GM21737 (cell line): ENCODE measurements at regions not wholly inside any gene's neighbourhood (a gene's known extent, or its start where the extent isn't known, plus 50 kb on each side); places are given as distances from the start of the nearest gene placed in this dataset.
"Not testable (repeated sequence)": the region's sequence is repeated elsewhere in the genome, so short reads cannot be mapped to it uniquely, and the experiment has no call there.

ENCODE experiments used
- ATAC-seq: cut with Tn5 transposase; IDR thresholded peaks from one replicate; pipeline ENCODE4 v1.9.1; 2021; ENCODE audit warnings: mild to moderate bottlenecking, moderate library complexity; ENCODE audit not compliant: unreplicated experiment

GRCh38 chr2:72078773-72079172 lies 68.9 kb downstream of the CYP26B1 start:
- ATAC-seq, result no peak

DNA sequence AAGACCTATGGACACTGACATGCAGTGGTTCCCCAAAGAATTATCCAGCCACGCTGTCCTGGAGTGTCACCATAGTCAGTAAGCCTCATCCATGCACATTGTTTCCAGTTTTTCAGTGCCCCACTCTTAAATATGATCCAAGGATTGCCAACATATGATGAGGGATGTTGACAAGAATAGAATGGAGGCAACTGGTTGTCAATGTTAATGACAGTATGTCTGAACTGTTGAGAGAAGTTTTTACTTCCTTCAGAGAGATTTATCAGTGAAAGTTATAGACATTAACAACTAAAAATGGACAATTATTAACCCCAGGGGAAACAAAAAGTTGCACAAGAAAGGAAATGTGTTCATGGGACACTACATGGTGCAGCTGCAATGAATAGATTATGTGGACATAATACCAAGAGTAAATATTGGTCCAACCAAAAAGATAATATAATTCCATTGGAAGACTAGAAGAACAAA lies 69.9 kb downstream of the CYP26B1 start:
- no peak for ATAC-seq

GRCh38 chr2:72073373-72073772 lies 74.3 kb downstream of the CYP26B1 start:
- not testable (repeated sequence) for ATAC-seq

DNA sequence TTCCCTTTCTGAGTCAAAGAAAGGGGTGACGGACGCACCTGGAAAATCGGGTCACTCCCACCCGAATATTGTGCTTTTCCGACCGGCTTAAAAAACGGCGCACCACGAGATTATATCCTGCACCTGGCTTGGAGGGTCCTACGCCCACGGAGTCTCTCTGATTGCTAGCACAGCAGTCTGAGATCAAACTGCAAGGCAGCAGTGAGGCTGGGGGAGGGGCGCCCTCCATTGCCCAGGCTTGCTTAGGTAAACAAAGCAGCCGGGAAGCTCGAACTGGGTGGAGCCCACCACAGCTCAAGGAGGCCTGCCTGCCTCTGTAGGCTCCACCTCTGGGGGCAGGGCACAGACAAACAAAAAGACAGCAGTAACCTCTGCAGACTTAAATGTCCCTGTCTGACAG lies 83.5 kb downstream of the CYP26B1 start:
- not testable (repeated sequence) for ATAC-seq

DNA sequence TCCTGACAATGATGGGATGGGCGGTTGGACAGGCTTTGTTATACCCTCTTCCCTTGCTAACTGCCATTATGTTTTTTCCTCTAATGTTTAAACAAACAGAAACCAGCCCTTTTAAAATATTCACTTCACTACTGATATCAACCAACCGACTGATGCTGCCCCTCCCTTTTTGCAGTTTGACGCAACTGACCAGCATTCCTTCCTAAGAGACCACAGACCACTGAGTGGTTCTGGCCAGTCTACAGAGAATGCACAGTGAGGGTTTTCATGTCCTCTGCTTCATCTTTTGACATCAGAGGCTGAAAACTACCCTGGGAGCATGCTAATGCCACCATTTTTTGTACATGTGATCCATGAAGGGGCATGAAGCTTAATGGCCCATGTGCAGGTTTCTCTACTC lies 85.3 kb downstream of the CYP26B1 start:
- ATAC-seq, result no peak

DNA sequence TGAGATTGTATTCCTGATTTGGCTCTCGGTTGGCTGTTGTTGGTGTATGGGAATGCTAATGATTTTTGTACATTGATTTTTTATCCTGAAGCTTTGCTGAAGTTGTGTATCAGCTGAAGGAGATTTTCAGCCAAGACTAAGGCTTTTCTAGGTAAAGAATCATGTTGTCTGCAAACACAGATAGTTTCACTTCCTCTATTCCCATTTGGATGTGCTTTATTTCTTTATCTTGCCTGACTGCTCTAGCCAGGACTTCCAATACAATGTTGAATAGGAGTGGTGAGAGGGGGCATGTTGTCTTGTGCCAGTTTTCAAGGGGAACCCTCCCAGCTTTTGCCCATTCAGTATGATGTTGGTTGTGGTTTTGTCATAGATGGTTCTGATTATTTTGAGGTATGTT lies 90.4 kb downstream of the CYP26B1 start:
- no peak for ATAC-seq

- no peak for ATAC-seq
Observed at GRCh38 chr2:72051971-72052505, 95.6 kb downstream of the CYP26B1 start.

GRCh38 chr2:72051204-72051603 lies 96.5 kb downstream of the CYP26B1 start:
- ATAC-seq, result no peak

- no peak for ATAC-seq
Observed at GRCh38 chr2:72050734-72051133, 96.9 kb downstream of the CYP26B1 start.

- no peak for ATAC-seq
Observed at GRCh38 chr2:72048881-72049477, 98.7 kb downstream of the CYP26B1 start.

DNA sequence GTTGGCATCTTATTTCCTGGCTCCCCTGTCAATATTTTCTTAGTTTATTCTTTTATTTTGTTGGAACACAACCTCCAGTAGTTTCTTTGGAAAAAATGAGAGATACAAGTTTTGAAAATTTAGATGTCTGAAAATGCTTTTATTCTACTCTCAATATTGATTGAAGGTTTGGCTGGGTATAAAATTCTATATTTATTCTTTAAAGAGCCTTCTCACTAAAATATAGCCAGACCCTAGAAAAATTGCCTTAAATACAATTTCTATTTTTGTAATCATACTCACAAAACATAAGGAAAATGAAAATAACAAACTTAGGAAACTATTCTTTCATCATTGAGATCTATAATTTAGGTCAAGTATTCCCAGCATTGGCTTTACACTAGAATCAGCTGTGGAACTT lies 103.7 kb downstream of the CYP26B1 start:
- ATAC-seq, result no peak

DNA sequence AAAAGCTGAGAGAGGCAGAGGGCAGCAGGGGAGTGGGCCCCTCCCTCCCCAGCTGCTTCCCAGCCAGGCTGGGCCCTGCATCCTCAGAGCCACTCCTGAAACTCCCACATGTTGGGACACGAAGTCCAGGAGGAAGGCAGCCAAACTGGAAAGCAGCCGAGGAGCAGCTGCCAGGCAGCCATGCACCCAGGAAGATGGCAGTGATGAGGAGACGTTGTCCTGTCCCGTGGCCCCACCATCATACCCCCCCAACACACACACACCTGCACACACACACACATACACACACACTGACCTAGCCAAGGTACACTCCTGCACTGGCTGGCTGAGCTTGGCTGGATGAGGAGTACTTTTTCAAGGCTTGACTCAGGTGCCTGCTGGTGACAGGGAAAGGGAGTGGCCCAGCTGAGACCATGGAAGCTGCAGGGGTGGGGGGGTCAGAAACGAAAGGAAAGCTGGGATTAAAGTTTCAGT lies 106.0 kb downstream of the CYP26B1 start:
- no peak for ATAC-seq

- no peak for ATAC-seq
Observed at GRCh38 chr2:72040629-72041571, 106.8 kb downstream of the CYP26B1 start.

DNA sequence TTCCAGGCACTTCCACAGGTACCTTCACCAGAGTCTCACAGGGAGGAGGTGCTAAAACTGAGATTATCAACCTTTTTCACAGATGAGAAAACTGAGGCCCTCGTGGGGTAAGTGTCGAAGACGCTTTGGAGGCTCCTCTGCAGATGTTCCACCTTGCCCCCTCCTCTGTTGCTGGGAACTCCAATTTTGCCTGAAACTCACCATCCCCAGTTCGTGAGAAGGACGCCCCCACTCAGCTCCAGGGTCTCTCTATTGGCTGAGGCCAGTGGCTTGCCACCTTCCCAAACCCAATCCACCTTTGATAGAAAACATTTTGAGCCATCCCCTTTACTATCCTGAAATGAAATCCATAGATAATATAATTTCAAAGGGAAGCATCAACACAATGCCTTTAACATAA lies 109.1 kb downstream of the CYP26B1 start:
- ATAC-seq, result no peak

GRCh38 chr2:72037261-72037666 lies 110.4 kb downstream of the CYP26B1 start:
- ATAC-seq, result no peak

- ATAC-seq, result no peak
Observed at GRCh38 chr2:72036595-72036994, 111.1 kb downstream of the CYP26B1 start.

DNA sequence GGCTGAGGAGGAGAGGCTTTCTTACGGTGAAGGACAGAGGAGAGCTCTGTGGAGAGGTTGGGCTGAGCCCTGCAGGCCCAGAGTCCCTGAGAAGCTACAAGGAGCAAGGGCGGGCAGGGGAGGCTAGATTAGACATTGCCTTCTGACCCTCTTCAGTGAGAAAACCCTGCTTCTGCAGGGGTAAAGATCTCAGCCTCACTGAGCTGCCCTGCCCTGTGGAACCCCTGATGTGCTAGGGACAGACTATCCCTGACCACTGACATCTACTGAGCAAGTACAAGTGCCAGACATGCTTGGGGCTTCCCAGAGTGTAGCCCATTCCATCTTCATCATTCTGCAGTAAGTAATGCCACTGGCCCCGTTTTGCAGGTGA lies 111.5 kb downstream of the CYP26B1 start:
- ATAC-seq, result no peak

- no peak for ATAC-seq
Observed at GRCh38 chr2:72035518-72036172, 112.0 kb downstream of the CYP26B1 start.

- no peak for ATAC-seq
Observed at GRCh38 chr2:72034353-72035095, 113.1 kb downstream of the CYP26B1 start.

- no peak for ATAC-seq
Observed at GRCh38 chr2:72033636-72034035, 114.0 kb downstream of the CYP26B1 start.
